Cardiac fibroblast (primary cell): ENCODE measurements at regions not wholly inside any gene's neighbourhood (a gene's known extent, or its start where the extent isn't known, plus 50 kb on each side); places are given as distances from the start of the nearest gene placed in this dataset.

Experiments
- DNase-seq, 2 donors: peaks; one replicate each; pipeline versions ENCODE4 v3.0.0 to v3.0.0-alpha.2; 2010; ENCODE audit warnings: low read depth in 2 of 2
- H3K4me3 ChIP-seq, 2 donors: replicated peaks in 1 of 2; 1 replicate in 1 of 2; 2 replicates in 1 of 2; pipeline ENCODE4 v1.5.1; 2011; ENCODE audit warnings: low read depth in 2 of 2, low read length in 2 of 2, mild to moderate bottlenecking in 2 of 2, moderate library complexity in 1 of 2
- TF ChIP-seq, protein P1 (sequence below): IDR thresholded peaks from one replicate; pipeline ENCODE4 v1.5.1; 2011; ENCODE audit warnings: low read depth, mild to moderate bottlenecking, low read length, inconsistent platforms

DNA sequence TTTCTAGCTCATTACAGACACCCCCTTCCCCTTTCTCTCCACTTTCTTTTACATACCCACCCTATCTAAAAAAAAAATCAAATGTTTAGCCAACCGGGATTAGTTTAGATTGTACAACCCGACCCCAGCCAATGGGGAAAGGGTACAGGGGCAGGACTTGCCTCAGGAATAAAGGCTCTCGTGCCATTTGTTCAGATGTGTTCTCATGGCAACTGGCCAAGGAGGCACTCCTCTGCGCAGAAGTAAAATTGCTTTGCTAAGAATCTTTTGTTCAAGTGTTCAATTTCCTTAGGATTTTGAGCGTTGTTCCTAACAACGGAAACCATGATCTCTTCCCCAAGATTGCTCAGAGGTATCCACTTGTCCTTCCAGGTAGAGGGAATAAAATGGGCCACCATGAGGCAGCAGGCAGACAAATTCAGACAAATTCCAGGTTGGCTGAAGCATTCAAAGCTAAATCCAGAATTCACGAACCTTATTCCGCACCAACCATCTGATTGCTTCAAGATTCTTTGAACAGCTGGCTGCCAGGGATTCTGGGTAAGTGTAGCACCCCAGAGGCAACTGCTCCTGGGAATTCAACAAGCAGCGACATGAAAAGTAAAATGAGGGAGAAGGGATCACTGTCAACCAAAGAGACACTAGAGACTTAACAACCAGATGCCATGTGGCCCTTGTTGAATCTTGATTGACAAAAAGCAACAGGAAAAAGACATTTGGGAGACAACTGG, 431.8 kb downstream of the PREX1 start:
- DNase-seq = no peak
- TF ChIP-seq, protein P1, sequence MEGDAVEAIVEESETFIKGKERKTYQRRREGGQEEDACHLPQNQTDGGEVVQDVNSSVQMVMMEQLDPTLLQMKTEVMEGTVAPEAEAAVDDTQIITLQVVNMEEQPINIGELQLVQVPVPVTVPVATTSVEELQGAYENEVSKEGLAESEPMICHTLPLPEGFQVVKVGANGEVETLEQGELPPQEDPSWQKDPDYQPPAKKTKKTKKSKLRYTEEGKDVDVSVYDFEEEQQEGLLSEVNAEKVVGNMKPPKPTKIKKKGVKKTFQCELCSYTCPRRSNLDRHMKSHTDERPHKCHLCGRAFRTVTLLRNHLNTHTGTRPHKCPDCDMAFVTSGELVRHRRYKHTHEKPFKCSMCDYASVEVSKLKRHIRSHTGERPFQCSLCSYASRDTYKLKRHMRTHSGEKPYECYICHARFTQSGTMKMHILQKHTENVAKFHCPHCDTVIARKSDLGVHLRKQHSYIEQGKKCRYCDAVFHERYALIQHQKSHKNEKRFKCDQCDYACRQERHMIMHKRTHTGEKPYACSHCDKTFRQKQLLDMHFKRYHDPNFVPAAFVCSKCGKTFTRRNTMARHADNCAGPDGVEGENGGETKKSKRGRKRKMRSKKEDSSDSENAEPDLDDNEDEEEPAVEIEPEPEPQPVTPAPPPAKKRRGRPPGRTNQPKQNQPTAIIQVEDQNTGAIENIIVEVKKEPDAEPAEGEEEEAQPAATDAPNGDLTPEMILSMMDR = no peak
- H3K4me3 ChIP-seq = no peak overlapping the region

DNA sequence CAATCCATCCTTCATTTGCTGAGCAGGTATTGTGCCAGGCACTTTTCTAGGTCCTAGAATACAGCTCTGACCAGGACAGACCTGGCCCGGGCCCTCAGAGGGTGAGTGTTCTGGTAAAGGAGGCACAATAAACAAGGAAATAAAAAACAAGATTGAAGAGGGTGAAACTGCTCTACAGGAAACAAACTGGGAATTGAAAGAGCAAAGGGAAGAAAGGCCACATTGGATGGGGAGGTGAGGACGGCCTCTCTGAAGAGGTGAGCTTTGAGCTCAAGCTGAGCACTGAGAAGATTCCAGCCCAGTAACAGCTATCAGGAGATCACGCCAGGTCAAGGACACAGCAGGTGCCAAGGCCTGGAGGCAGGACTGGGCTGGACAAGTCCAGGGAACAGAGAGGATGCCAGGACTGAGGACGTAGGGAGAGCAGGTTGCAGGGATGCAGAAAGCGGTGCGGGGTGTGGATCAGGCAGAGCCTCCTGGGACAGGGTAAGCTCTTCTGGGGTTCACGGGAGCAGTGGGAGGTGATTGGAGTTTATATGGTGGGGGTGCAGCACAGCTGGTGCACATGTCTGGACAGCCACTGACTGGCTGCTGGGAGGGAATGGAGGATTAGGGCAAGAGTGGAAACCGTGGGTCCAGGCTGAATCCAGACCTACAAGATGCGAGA, 433.3 kb downstream of the PREX1 start:
- TF ChIP-seq, protein P1 = no peak
- DNase-seq = no peak
- no peak overlapping the region for H3K4me3 ChIP-seq

DNA sequence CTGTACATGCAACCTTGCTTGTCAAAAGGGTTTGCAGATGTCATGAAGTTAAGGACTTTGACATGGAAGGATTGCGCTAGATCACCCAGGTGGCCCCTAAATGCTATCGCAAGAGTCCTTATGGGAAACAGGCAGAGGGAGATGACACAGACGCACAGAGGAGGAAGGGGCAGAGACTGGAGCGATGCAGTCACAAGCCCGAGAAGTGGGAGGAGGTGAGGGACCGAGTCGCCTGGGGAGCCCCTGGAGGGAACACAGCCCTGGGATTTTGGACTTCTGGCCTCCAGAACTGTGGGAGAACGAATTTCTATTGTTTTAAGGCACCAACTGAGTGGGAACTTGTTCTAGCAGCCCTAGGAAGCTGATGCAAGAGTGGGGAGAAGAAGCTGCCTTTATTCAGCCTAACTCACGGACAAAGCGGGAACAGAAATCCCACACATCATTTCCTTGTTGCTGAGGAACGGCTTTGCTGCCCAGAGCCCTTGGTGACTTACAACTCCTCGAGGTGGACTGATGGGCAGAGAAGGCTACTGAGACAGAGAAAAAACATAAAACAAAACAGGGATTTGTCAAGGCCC, 434.0 kb downstream of the PREX1 start:
- no peak for DNase-seq
- TF ChIP-seq, protein P1 = no peak
- no peak overlapping the region for H3K4me3 ChIP-seq

DNA sequence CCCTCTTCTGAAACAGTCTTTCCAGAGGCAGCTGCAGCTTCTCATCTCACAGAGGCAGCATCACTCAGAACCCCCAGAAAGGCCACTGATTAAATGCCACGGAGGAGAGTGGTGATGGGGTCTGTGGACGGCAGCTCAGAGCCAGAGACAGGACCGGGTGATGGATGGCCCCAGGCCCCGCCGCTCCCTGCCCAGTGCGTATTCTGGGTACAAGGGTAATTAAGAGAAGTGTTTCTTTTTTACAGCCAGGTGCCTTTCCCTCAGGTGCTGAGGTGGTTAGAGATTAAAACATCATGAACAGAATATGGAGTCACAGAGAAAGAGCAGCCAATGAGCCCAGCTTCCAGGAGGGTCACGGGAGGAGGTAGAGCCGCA, 434.5 kb downstream of the PREX1 start:
- H3K4me3 ChIP-seq = no peak overlapping the region
- TF ChIP-seq, protein P1 = no peak
- DNase-seq = no peak

DNA sequence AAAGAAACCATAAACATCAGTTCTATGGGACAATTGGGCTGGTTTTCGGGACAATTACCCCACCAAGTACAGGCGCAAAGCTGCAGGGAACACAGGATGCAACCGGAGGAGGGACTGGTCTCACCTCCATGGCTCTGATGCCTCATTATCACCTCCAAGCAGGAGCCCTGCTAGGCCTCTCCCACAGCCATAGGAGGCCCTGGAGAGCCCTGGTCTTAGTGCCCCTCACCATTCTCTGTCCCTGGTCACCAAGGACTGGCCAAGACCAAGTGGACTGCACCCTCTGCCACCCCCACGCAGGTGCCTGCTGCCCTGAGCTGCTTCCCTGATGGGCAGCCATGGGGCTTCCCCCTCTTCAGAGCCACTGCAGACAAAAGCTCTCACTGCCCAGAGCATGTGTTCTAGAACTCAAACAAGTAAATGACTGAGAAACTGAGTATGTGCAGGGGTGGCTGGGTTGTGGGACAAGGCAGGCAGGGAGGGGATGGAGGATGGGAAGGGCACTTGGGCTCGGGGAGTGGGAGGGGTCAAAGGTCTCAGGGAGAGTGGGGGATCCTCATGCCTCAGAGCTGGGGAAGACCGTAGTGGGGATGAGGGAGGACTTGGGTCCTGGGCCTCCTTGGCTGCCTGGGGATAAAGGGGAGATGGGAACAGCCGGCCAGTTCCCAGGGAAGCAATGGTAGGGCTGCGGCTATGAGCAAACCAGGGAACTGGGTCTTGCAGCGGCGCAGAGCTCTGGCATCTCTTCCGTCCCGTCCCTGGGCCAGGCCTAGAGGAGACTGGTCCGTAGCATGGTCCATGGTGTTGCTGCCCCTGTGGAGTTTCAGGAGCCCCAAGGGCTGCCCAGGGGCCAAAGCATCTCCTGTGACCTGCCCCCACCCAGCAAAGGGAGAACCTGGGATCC, 435.1 kb downstream of the PREX1 start:
- no peak for DNase-seq
- TF ChIP-seq, protein P1 = no peak

DNA sequence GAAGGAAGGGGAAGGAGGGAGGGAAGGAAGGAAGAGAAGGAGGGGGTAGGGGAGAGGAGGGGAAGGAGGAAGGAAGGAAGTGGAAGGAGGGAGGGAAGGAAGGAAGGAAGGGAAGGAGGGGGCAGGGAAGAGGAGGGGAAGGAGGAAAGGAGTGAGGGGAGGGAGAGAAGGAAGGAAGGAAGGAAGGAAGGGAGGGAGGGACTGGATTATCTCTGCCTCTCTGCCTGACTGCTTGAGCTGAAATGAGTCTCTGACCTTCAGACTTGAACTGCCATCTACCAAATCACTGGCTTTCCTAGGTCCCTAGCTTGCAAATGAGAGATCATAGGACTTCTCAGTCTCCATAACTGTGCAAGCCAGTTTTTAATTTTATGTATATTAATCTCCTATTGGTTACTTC, 436.8 kb downstream of the PREX1 start:
- H3K4me3 ChIP-seq = no peak overlapping the region
- no peak for DNase-seq
- TF ChIP-seq, protein P1 = no peak

More for the DNA sequence above, 435.1 kb downstream of the PREX1 start:
- H3K4me3 ChIP-seq = no peak overlapping the region
